GM19351 (cell line): ENCODE measurements at regions not wholly inside any gene's neighbourhood (a gene's known extent, or its start where the extent isn't known, plus 50 kb on each side); places are given as distances from the start of the nearest gene placed in this dataset.
"Not testable (repeated sequence)": the region's sequence is repeated elsewhere in the genome, so short reads cannot be mapped to it uniquely, and the experiment has no call there.

Experiments
- ATAC-seq: cut with Tn5 transposase; IDR thresholded peaks from one replicate; pipeline ENCODE4 v1.9.1; 2021; ENCODE audit warnings: mild to moderate bottlenecking, moderate library complexity; ENCODE audit not compliant: unreplicated experiment

GRCh38 chr6:84975316-84975715, 210.9 kb upstream of the TBX18 start:
- ATAC-seq, result no peak

- ATAC-seq, result no peak
Observed at GRCh38 chr6:84973606-84974005, 209.2 kb upstream of the TBX18 start.

- no peak for ATAC-seq
Observed at GRCh38 chr6:84967965-84968364, 203.6 kb upstream of the TBX18 start.

- ATAC-seq, result no peak
Observed at GRCh38 chr6:84967389-84967788, 203.0 kb upstream of the TBX18 start.

GRCh38 chr6:84953111-84953755, 188.8 kb upstream of the TBX18 start:
- no peak for ATAC-seq

GRCh38 chr6:84944926-84945325, 180.5 kb upstream of the TBX18 start:
- ATAC-seq, result not testable (repeated sequence)

GRCh38 chr6:84943905-84944304, 179.5 kb upstream of the TBX18 start:
- ATAC-seq, result no peak

GRCh38 chr6:84941609-84942008, 177.2 kb upstream of the TBX18 start:
- not testable (repeated sequence) for ATAC-seq

GRCh38 chr6:84929212-84929611, 164.8 kb upstream of the TBX18 start:
- ATAC-seq, result no peak

GRCh38 chr6:84927551-84927950, 163.2 kb upstream of the TBX18 start:
- ATAC-seq, result no peak

- no peak for ATAC-seq
Observed at GRCh38 chr6:84926189-84927155, 162.1 kb upstream of the TBX18 start.

- ATAC-seq, result no peak
Observed at GRCh38 chr6:84921891-84922290, 157.5 kb upstream of the TBX18 start.

- no peak for ATAC-seq
Observed at GRCh38 chr6:84920021-84920420, 155.6 kb upstream of the TBX18 start.

- no peak for ATAC-seq
Observed at GRCh38 chr6:84916704-84917103, 152.3 kb upstream of the TBX18 start.

- ATAC-seq, result no peak
Observed at GRCh38 chr6:84912472-84913322, 148.3 kb upstream of the TBX18 start.

GRCh38 chr6:84910906-84911607, 146.7 kb upstream of the TBX18 start:
- ATAC-seq, result no peak

- ATAC-seq, result no peak
Observed at GRCh38 chr6:84908304-84908904, 144.0 kb upstream of the TBX18 start.

- no peak for ATAC-seq
Observed at GRCh38 chr6:84906514-84906913, 142.1 kb upstream of the TBX18 start.

GRCh38 chr6:84905823-84906222, 141.4 kb upstream of the TBX18 start:
- no peak for ATAC-seq

- ATAC-seq, result no peak
Observed at GRCh38 chr6:84902354-84902928, 138.0 kb upstream of the TBX18 start.
